Liver (tissue), 8 donors: ENCODE measurements at regions not wholly inside any gene's neighbourhood (a gene's known extent, or its start where the extent isn't known, plus 50 kb on each side); places are given as distances from the start of the nearest gene placed in this dataset.

Experiments
- DNase-seq: peaks from one replicate; pipeline ENCODE4 v3.0.0-alpha.2; 2017; ENCODE audit warnings: low spot score
- H3K27ac ChIP-seq, 2 donors: one replicate each; pipeline ENCODE4 v1.7.0; 2013; ENCODE audit warnings: inconsistent platforms in 2 of 2, low read length in 2 of 2, control low read depth in 1 of 2, low read depth in 1 of 2, mild to moderate bottlenecking in 1 of 2
- H3K27me3 ChIP-seq, 4 donors: one replicate each; pipeline versions ENCODE4 v1.6.1 to v1.7.0; 2013; ENCODE audit warnings: low read length in 3 of 4, inconsistent platforms in 1 of 4, mild to moderate bottlenecking in 1 of 4, moderate library complexity in 1 of 4; ENCODE audit not compliant: control insufficient read depth in 4 of 4, insufficient read depth in 4 of 4
- H3K36me3 ChIP-seq, 4 donors: one replicate each; pipeline versions ENCODE4 v1.6.1 to v1.7.0; 2013; ENCODE audit warnings: low read length in 3 of 4, mild to moderate bottlenecking in 3 of 4, low read depth in 1 of 4, moderate library complexity in 1 of 4; ENCODE audit not compliant: control insufficient read depth in 4 of 4, insufficient read depth in 3 of 4
- H3K4me1 ChIP-seq, 4 donors: one replicate each; pipeline versions ENCODE4 v1.6.1 to v1.7.0; 2013; ENCODE audit warnings: low read length in 3 of 4, mild to moderate bottlenecking in 3 of 4, moderate library complexity in 1 of 4; ENCODE audit not compliant: control insufficient read depth in 4 of 4, insufficient read depth in 4 of 4
- H3K4me3 ChIP-seq, 3 donors: one replicate each; pipeline versions ENCODE4 v1.6.1 to v1.7.0; 2013; ENCODE audit warnings: low read length in 3 of 3, control low read depth in 1 of 3, low read depth in 1 of 3, mild to moderate bottlenecking in 1 of 3
- H3K9ac ChIP-seq, 2 donors: one replicate each; pipeline ENCODE4 v1.7.0; 2013; ENCODE audit warnings: low read length in 2 of 2, mild to moderate bottlenecking in 2 of 2, moderate library complexity in 2 of 2, control low read depth in 1 of 2, low read depth in 1 of 2
- H3K9me3 ChIP-seq, 4 donors: one replicate each; pipeline versions ENCODE4 v1.6.1 to v1.7.0; 2013; ENCODE audit warnings: low read length in 3 of 4; ENCODE audit not compliant: control insufficient read depth in 4 of 4
- EGR1 ChIP-seq, 2 donors: IDR thresholded peaks; 2 replicates each; pipeline ENCODE4 v1.6.1; 2016 to 2018; ENCODE audit warnings: antibody characterized with exemption in 2 of 2, low read depth in 2 of 2
- FOXA1 ChIP-seq: IDR thresholded peaks from 2 replicates; pipeline ENCODE4 v1.6.1; 2016; ENCODE audit warnings: antibody characterized with exemption
- GABPA ChIP-seq, 2 donors: IDR thresholded peaks in 1 of 2; conservative IDR thresholded peaks in 1 of 2; 2 replicates each; pipeline ENCODE4 v1.6.1; 2016; ENCODE audit warnings: antibody characterized with exemption in 2 of 2, mild to moderate bottlenecking in 1 of 2, moderate library complexity in 1 of 2
- HNF4A ChIP-seq, 2 donors: conservative IDR thresholded peaks; 2 replicates each; pipeline ENCODE4 v1.6.1; 2016; ENCODE audit warnings: antibody characterized with exemption in 2 of 2, mild to moderate bottlenecking in 2 of 2
- HNF4G ChIP-seq: IDR thresholded peaks from 2 replicates; pipeline ENCODE4 v1.6.1; 2016; ENCODE audit warnings: antibody characterized with exemption
- JUND ChIP-seq, 2 donors: IDR thresholded peaks; 2 replicates each; pipeline ENCODE4 v1.6.1; 2016; ENCODE audit warnings: antibody characterized with exemption in 2 of 2
- NR2F2 ChIP-seq: IDR thresholded peaks from 2 replicates; pipeline ENCODE4 v1.6.1; 2016; ENCODE audit warnings: antibody characterized with exemption
- RAD21 ChIP-seq, 2 donors: IDR thresholded peaks; 2 replicates each; pipeline ENCODE4 v1.6.1; 2016; ENCODE audit warnings: antibody characterized with exemption in 2 of 2, mild to moderate bottlenecking in 2 of 2
- RXRA ChIP-seq, 2 donors: IDR thresholded peaks; 2 replicates each; pipeline ENCODE4 v1.6.1; 2017 to 2018; ENCODE audit warnings: antibody characterized with exemption in 2 of 2, mild to moderate bottlenecking in 1 of 2
- SP1 ChIP-seq: IDR thresholded peaks from 2 replicates; pipeline ENCODE4 v1.6.1; 2018; ENCODE audit warnings: antibody characterized with exemption, mild to moderate bottlenecking
- TAF1 ChIP-seq: conservative IDR thresholded peaks from 2 replicates; pipeline ENCODE4 v1.6.1; 2016; ENCODE audit warnings: antibody characterized with exemption, mild to moderate bottlenecking
- YY1 ChIP-seq: IDR thresholded peaks from 2 replicates; pipeline ENCODE4 v1.6.1; 2016; ENCODE audit warnings: antibody characterized with exemption, mild to moderate bottlenecking
- WGBS: extraction: QIAGEN DNeasy Blood & Tissue Kit; methylation state at CpG from one replicate; pipeline ENCODE4 v1.1.7; 2013; 5-methylcytosine and 5-hydroxymethylcytosine counted together
- TF ChIP-seq, protein P1 (sequence below): IDR thresholded peaks from 2 replicates; pipeline ENCODE4 v1.6.1; 2016; ENCODE audit warnings: antibody characterized with exemption, mild to moderate bottlenecking
- TF ChIP-seq, protein P2 (sequence below): IDR thresholded peaks from 2 replicates; pipeline ENCODE4 v1.6.1; 2016; ENCODE audit warnings: antibody characterized with exemption
- TF ChIP-seq, protein P3 (sequence below): IDR thresholded peaks from 2 replicates; pipeline ENCODE4 v1.6.1; 2016; ENCODE audit warnings: antibody characterized with exemption
- TF ChIP-seq, protein P4 (sequence below): fragments of 150-350 bp; IDR thresholded peaks from 2 replicates; pipeline ENCODE4 v1.5.1; 2017; ENCODE audit warnings: improper control_type of control experiment, low read depth, low read length; ENCODE audit not compliant: missing input control
- TF ChIP-seq, protein P5 (sequence below): IDR thresholded peaks from 2 replicates; pipeline ENCODE4 v1.6.1; 2016; ENCODE audit warnings: antibody characterized with exemption
- donor health status: healthy.
- donor health status: healthy.
- donor health status: healthy.
- donor health status: healthy.
- donor health status: healthy.

DNA sequence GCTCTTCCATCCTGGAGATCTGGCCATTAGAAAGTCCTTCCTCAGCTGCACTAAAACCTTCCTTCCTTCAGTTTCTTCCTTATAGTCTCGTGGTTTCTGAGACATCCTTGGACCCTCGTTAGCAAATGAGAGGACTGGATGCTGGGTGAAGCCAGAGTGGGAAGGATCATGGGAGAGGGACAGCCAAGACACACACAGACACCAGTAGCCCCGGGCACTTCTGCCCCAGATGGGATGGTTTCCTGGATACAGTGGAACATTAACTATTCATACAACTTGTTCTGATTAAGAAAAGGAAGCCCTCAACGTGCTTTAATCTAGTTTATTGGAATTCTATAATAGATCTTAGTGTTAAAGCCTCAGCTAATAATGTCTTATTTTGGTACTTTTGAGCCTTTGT, 125.5 kb downstream of the SEC61B start:
- no peak overlapping the region for H3K4me3 ChIP-seq
- H3K36me3 ChIP-seq = no peaks in the 10 kb centered on the region
- 52% methylated on average over 4 of the region's 4 CpGs for WGBS
- peaks cover 0 to 9% (median 3%) of the 10 kb centered on the region in 4 donors for H3K4me1 ChIP-seq
- H3K9me3 ChIP-seq = no peaks in the 10 kb centered on the region
- no peak overlapping the region for H3K27ac ChIP-seq
- H3K9ac ChIP-seq = no peak overlapping the region
- DNase-seq = no peak
- TF ChIP-seq RXRA (IDR thresholded peaks at IDR 0.05) (no peak), TAF1 (no peak), FOXA1 (no peak), SP1 (no peak), YY1 (no peak), RAD21 (IDR thresholded peaks at IDR 0.05) (no peak), GABPA (IDR thresholded peaks at IDR 0.05 in 1 of 2, conservative IDR thresholded peaks at IDR 0.05 in 1 of 2) (no peak), NR2F2 (no peak), HNF4A (conservative IDR thresholded peaks at IDR 0.05) (no peak), EGR1 (IDR thresholded peaks at IDR 0.05; ENCODE audit: low read depth in 2 of 2) (no peak), HNF4G (no peak)
- TF ChIP-seq, protein P1, sequence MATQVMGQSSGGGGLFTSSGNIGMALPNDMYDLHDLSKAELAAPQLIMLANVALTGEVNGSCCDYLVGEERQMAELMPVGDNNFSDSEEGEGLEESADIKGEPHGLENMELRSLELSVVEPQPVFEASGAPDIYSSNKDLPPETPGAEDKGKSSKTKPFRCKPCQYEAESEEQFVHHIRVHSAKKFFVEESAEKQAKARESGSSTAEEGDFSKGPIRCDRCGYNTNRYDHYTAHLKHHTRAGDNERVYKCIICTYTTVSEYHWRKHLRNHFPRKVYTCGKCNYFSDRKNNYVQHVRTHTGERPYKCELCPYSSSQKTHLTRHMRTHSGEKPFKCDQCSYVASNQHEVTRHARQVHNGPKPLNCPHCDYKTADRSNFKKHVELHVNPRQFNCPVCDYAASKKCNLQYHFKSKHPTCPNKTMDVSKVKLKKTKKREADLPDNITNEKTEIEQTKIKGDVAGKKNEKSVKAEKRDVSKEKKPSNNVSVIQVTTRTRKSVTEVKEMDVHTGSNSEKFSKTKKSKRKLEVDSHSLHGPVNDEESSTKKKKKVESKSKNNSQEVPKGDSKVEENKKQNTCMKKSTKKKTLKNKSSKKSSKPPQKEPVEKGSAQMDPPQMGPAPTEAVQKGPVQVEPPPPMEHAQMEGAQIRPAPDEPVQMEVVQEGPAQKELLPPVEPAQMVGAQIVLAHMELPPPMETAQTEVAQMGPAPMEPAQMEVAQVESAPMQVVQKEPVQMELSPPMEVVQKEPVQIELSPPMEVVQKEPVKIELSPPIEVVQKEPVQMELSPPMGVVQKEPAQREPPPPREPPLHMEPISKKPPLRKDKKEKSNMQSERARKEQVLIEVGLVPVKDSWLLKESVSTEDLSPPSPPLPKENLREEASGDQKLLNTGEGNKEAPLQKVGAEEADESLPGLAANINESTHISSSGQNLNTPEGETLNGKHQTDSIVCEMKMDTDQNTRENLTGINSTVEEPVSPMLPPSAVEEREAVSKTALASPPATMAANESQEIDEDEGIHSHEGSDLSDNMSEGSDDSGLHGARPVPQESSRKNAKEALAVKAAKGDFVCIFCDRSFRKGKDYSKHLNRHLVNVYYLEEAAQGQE = no peak
- TF ChIP-seq, protein P2, sequence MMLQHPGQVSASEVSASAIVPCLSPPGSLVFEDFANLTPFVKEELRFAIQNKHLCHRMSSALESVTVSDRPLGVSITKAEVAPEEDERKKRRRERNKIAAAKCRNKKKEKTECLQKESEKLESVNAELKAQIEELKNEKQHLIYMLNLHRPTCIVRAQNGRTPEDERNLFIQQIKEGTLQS = no peak
- TF ChIP-seq, protein P3, sequence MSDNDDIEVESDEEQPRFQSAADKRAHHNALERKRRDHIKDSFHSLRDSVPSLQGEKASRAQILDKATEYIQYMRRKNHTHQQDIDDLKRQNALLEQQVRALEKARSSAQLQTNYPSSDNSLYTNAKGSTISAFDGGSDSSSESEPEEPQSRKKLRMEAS = no peak
- no peaks in the 10 kb centered on the region for H3K27me3 ChIP-seq

DNA sequence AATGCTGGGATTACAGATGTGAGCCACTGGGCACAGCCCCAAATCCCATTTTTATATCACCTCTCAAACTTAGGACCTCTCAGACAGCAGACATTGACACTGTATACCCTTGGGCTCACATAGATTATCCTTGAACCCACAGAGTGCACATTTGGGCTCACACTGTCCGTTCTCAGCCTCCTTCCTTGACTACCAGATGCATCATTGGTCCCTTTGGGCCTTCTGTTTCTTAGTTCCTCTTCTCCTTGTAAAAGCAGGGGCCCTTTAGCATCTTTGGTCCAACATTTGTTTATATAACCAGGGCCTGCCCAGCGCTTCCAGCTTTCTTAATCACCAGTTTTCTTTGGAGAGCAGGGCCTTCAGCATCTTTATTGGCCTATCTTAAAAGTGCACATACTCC, 126.2 kb downstream of the SEC61B start:
- Histone ChIP-seq H3K4me1 (peaks cover 3 to 14% (median 5%) of the 10 kb centered on the region in 4 donors), H3K9ac (no peak overlapping the region), H3K27me3 (no peaks in the 10 kb centered on the region), H3K27ac (no peak overlapping the region), H3K4me3 (no peak overlapping the region), H3K36me3 (no peaks in the 10 kb centered on the region), H3K9me3 (no peaks in the 10 kb centered on the region)
- no peak for DNase-seq
- TF ChIP-seq, protein P4, sequence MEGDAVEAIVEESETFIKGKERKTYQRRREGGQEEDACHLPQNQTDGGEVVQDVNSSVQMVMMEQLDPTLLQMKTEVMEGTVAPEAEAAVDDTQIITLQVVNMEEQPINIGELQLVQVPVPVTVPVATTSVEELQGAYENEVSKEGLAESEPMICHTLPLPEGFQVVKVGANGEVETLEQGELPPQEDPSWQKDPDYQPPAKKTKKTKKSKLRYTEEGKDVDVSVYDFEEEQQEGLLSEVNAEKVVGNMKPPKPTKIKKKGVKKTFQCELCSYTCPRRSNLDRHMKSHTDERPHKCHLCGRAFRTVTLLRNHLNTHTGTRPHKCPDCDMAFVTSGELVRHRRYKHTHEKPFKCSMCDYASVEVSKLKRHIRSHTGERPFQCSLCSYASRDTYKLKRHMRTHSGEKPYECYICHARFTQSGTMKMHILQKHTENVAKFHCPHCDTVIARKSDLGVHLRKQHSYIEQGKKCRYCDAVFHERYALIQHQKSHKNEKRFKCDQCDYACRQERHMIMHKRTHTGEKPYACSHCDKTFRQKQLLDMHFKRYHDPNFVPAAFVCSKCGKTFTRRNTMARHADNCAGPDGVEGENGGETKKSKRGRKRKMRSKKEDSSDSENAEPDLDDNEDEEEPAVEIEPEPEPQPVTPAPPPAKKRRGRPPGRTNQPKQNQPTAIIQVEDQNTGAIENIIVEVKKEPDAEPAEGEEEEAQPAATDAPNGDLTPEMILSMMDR = no peak
- no peak for TF ChIP-seq EGR1 (IDR thresholded peaks at IDR 0.05; ENCODE audit: low read depth in 2 of 2)
- TF ChIP-seq, protein P5, sequence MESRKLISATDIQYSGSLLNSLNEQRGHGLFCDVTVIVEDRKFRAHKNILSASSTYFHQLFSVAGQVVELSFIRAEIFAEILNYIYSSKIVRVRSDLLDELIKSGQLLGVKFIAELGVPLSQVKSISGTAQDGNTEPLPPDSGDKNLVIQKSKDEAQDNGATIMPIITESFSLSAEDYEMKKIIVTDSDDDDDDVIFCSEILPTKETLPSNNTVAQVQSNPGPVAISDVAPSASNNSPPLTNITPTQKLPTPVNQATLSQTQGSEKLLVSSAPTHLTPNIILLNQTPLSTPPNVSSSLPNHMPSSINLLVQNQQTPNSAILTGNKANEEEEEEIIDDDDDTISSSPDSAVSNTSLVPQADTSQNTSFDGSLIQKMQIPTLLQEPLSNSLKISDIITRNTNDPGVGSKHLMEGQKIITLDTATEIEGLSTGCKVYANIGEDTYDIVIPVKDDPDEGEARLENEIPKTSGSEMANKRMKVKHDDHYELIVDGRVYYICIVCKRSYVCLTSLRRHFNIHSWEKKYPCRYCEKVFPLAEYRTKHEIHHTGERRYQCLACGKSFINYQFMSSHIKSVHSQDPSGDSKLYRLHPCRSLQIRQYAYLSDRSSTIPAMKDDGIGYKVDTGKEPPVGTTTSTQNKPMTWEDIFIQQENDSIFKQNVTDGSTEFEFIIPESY = no peak
- no peak for TF ChIP-seq JUND (IDR thresholded peaks at IDR 0.05)
- no peak for TF ChIP-seq NR2F2
- TF ChIP-seq HNF4G = no peak
- 93% methylated on average over 2 of the region's 2 CpGs for WGBS
